NCI-H2029 (cell line): ENCODE measurements at regions not wholly inside any gene's neighbourhood (a gene's known extent, or its start where the extent isn't known, plus 50 kb on each side); places are given as distances from the start of the nearest gene placed in this dataset.
"Not testable (repeated sequence)": the region's sequence is repeated elsewhere in the genome, so short reads cannot be mapped to it uniquely, and the experiment has no call there.

Source experiments
- DNase-seq: peaks from one replicate; lab custom pipeline; 2025; lab: John Stamatoyannopoulos, UW

- no peak for DNase-seq
Measured at GRCh38 chr1:38670544-38671122, 188.9 kb downstream of the RRAGC start.

- DNase-seq = no peak
Measured at GRCh38 chr1:38667626-38668025, 191.9 kb downstream of the RRAGC start.

- DNase-seq = no peak
Measured at GRCh38 chr1:38662126-38662525, 197.4 kb downstream of the RRAGC start.

- no peak for DNase-seq
Measured at GRCh38 chr1:38658883-38659282, 200.7 kb downstream of the RRAGC start.

GRCh38 chr1:38657873-38658272, 201.7 kb downstream of the RRAGC start:
- no peak for DNase-seq

GRCh38 chr1:38657207-38657840, 202.2 kb downstream of the RRAGC start:
- DNase-seq = no peak

GRCh38 chr1:38656726-38657125, 202.8 kb downstream of the RRAGC start:
- DNase-seq = no peak

GRCh38 chr1:38652217-38652616, 207.4 kb downstream of the RRAGC start:
- no peak for DNase-seq

GRCh38 chr1:38651669-38652068, 207.9 kb downstream of the RRAGC start:
- DNase-seq = no peak

- no peak for DNase-seq
Measured at GRCh38 chr1:38648417-38648816, 211.2 kb downstream of the RRAGC start.

- DNase-seq = not testable (repeated sequence)
Measured at GRCh38 chr1:38647341-38647740, 212.2 kb downstream of the RRAGC start.

- DNase-seq = no peak
Measured at GRCh38 chr1:38644092-38644491, 215.5 kb downstream of the RRAGC start.

- no peak for DNase-seq
Measured at GRCh38 chr1:38641661-38642060, 217.9 kb downstream of the RRAGC start.

GRCh38 chr1:38640371-38640770, 219.2 kb downstream of the RRAGC start:
- no peak for DNase-seq

GRCh38 chr1:38628241-38628640, 231.3 kb downstream of the RRAGC start:
- DNase-seq = no peak

- DNase-seq = no peak
Measured at GRCh38 chr1:38625939-38626338, 233.6 kb downstream of the RRAGC start.

- no peak for DNase-seq
Measured at GRCh38 chr1:38624336-38625039, 235.1 kb downstream of the RRAGC start.

- no peak for DNase-seq
Measured at GRCh38 chr1:38623529-38623928, 236.0 kb downstream of the RRAGC start.

- DNase-seq = no peak
Measured at GRCh38 chr1:38622197-38622596, 237.4 kb downstream of the RRAGC start.

GRCh38 chr1:38616846-38617245, 242.7 kb downstream of the RRAGC start:
- DNase-seq = no peak

GRCh38 chr1:38615680-38616079, 243.9 kb downstream of the RRAGC start:
- no peak for DNase-seq

- no peak for DNase-seq
Measured at GRCh38 chr1:38614861-38615260, 244.7 kb downstream of the RRAGC start.

- no peak for DNase-seq
Measured at GRCh38 chr1:38613996-38614395, 245.6 kb downstream of the RRAGC start.

- no peak for DNase-seq
Measured at GRCh38 chr1:38612951-38613350, 246.6 kb downstream of the RRAGC start.
